22Rv1 (cell line): ENCODE measurements at regions not wholly inside any gene's neighbourhood (a gene's known extent, or its start where the extent isn't known, plus 50 kb on each side); places are given as distances from the start of the nearest gene placed in this dataset.

ENCODE experiments used
- CTCF ChIP-seq: fragments of 450-650 bp; IDR thresholded peaks from 2 replicates; pipeline ENCODE4 v1.5.1; 2017; ENCODE audit warnings: mild to moderate bottlenecking
- ZFX ChIP-seq: fragments of 450-650 bp; IDR thresholded peaks from 2 replicates; pipeline ENCODE4 v1.6.1; 2017; ENCODE audit warnings: antibody characterized with exemption, borderline replicate concordance

DNA sequence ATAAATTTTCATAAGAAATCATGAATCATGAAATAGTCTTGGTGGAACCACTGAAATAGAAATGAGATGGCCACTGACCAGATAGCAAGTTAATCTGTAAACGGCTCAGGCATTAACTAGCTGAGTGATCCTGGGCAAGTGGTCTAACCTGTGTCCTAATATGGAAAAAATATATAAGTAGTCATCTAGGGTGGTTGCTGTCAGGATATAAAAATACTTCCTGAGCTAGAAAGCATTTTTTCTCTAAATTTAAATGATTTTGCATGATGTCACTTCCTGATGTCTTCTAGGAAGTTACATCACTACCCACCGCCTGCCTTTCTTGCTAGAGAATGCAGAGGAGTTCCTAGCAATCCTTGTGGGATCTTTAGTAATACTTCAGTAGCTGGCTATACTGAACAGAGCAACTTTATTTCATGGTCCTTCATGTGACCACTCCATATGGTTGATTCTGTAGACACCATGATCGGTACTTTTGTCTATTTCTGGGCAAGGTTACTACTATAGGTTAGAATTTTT lies 228.1 kb upstream of the CEP162 start:
- no peak for TF ChIP-seq CTCF
- TF ChIP-seq ZFX: no peak
